ENCODE measurements at regions not wholly inside any gene's neighbourhood (a gene's known extent, or its start where the extent isn't known, plus 50 kb on each side); places are given as distances from the start of the nearest gene placed in this dataset.
"Not testable (repeated sequence)": the region's sequence is repeated elsewhere in the genome, so short reads cannot be mapped to it uniquely, and the experiment has no call there.

GRCh38 chr12:46901464-46902205 is 75.8 kb upstream of the SLC38A4 start:
- Mint-ChIP-seq H3K27me3 (peaks cover 36 to 43% of the 10 kb centered on the region in 2 donors), H3K36me3 (ENCODE audit: insufficient read depth) (no peaks in the 10 kb centered on the region), H3K4me3 (no peak overlapping the region), H3K9me3 (no peaks in the 10 kb centered on the region), H3K27ac (no peak overlapping the region), H3K4me1 (ENCODE audit: low read depth in 2 of 2) (peaks cover 0 to 4% of the 10 kb centered on the region in 2 donors)
- DNase-seq = no peak
- ATAC-seq (replicated peaks) = no peak

- Mint-ChIP-seq H3K4me1 (ENCODE audit: low read depth in 2 of 2) (peaks cover 0 to under 1% of the 10 kb centered on the region in 2 donors), H3K4me3 (no peak overlapping the region), H3K27me3 (peaks cover 36 to 43% of the 10 kb centered on the region in 2 donors), H3K36me3 (ENCODE audit: insufficient read depth) (no peaks in the 10 kb centered on the region), H3K27ac (no peak overlapping the region), H3K9me3 (no peaks in the 10 kb centered on the region)
- ATAC-seq (replicated peaks) = no peak
- no peak for DNase-seq
These were observed 77.3 kb upstream of the SLC38A4 start for GRCh38 chr12:46903058-46903457.

GRCh38 chr12:46904406-46905238 is 78.8 kb upstream of the SLC38A4 start:
- H3K4me1 Mint-ChIP-seq (ENCODE audit: low read depth in 2 of 2) = no peaks in the 10 kb centered on the region
- DNase-seq = no peak
- peaks cover 0 to under 1% of the 10 kb centered on the region in 2 donors for H3K9me3 Mint-ChIP-seq
- H3K27ac Mint-ChIP-seq = no peak overlapping the region
- ATAC-seq (replicated peaks) = no peak
- peaks cover 44 to 47% of the 10 kb centered on the region in 2 donors for H3K27me3 Mint-ChIP-seq
- H3K4me3 Mint-ChIP-seq = no peak overlapping the region
- no peaks in the 10 kb centered on the region for H3K36me3 Mint-ChIP-seq (ENCODE audit: insufficient read depth)

GRCh38 chr12:46905239-46905627 is 79.4 kb upstream of the SLC38A4 start:
- H3K27me3 Mint-ChIP-seq = peaks cover 45 to 47% of the 10 kb centered on the region in 2 donors
- H3K9me3 Mint-ChIP-seq; DNase-seq; ATAC-seq (replicated peaks); H3K4me3 Mint-ChIP-seq; H3K27ac Mint-ChIP-seq; H3K4me1 Mint-ChIP-seq (ENCODE audit: low read depth in 2 of 2); H3K36me3 Mint-ChIP-seq (ENCODE audit: insufficient read depth): not testable (repeated sequence)

- DNase-seq (no peak), ATAC-seq (replicated peaks) (no peak)
- Mint-ChIP-seq H3K4me3 (no peak overlapping the region), H3K4me1 (ENCODE audit: low read depth in 2 of 2) (no peaks in the 10 kb centered on the region), H3K9me3 (peaks cover 3 to 9% of the 10 kb centered on the region in 2 donors), H3K27ac (no peak overlapping the region), H3K27me3 (peaks cover 53 to 62% of the 10 kb centered on the region in 2 donors), H3K36me3 (ENCODE audit: insufficient read depth) (no peaks in the 10 kb centered on the region)
These were observed 82.0 kb upstream of the SLC38A4 start for GRCh38 chr12:46907791-46908190.

GRCh38 chr12:46908236-46908935 is 82.6 kb upstream of the SLC38A4 start:
- Mint-ChIP-seq H3K36me3 (ENCODE audit: insufficient read depth) (no peaks in the 10 kb centered on the region), H3K9me3 (peaks cover 3 to 9% of the 10 kb centered on the region in 2 donors)

GRCh38 chr12:46908936-46909635 is 83.3 kb upstream of the SLC38A4 start:
- peaks cover 44 to 51% of the 10 kb centered on the region in 2 donors for H3K27me3 Mint-ChIP-seq
- ATAC-seq (replicated peaks) (no peak), DNase-seq (no peak)
- H3K4me3 Mint-ChIP-seq = no peak overlapping the region
- peaks cover 3 to 9% of the 10 kb centered on the region in 2 donors for H3K9me3 Mint-ChIP-seq
- no peaks in the 10 kb centered on the region for H3K36me3 Mint-ChIP-seq (ENCODE audit: insufficient read depth)
- H3K4me1 Mint-ChIP-seq (ENCODE audit: low read depth in 2 of 2) = no peaks in the 10 kb centered on the region
- H3K27ac Mint-ChIP-seq = no peak overlapping the region

More at GRCh38 chr12:46908236-46908935, 82.6 kb upstream of the SLC38A4 start:
- H3K27ac Mint-ChIP-seq = no peak overlapping the region
- no peak for DNase-seq
- no peak for ATAC-seq (replicated peaks)
- H3K4me1 Mint-ChIP-seq (ENCODE audit: low read depth in 2 of 2) = no peaks in the 10 kb centered on the region
- no peak overlapping the region for H3K4me3 Mint-ChIP-seq
- H3K27me3 Mint-ChIP-seq = peaks cover 47 to 57% of the 10 kb centered on the region in 2 donors

GRCh38 chr12:46910830-46911229 is 85.0 kb upstream of the SLC38A4 start:
- peaks cover 29 to 36% of the 10 kb centered on the region in 2 donors for H3K27me3 Mint-ChIP-seq
- no peak for ATAC-seq (replicated peaks)
- no peak overlapping the region for H3K27ac Mint-ChIP-seq
- no peaks in the 10 kb centered on the region for H3K4me1 Mint-ChIP-seq (ENCODE audit: low read depth in 2 of 2)
- peaks cover 3 to 9% of the 10 kb centered on the region in 2 donors for H3K9me3 Mint-ChIP-seq
- DNase-seq = no peak
- H3K36me3 Mint-ChIP-seq (ENCODE audit: insufficient read depth) = no peaks in the 10 kb centered on the region
- no peak overlapping the region for H3K4me3 Mint-ChIP-seq

- H3K9me3 Mint-ChIP-seq = peaks cover 3 to 9% of the 10 kb centered on the region in 2 donors
- peaks cover 21 to 40% of the 10 kb centered on the region in 2 donors for H3K27me3 Mint-ChIP-seq
- H3K27ac Mint-ChIP-seq = no peak overlapping the region
- ATAC-seq (replicated peaks) (no peak), DNase-seq (no peak)
- H3K36me3 Mint-ChIP-seq (ENCODE audit: insufficient read depth) = no peaks in the 10 kb centered on the region
- H3K4me1 Mint-ChIP-seq (ENCODE audit: low read depth in 2 of 2) = no peaks in the 10 kb centered on the region
- no peak overlapping the region for H3K4me3 Mint-ChIP-seq
These were observed 88.5 kb upstream of the SLC38A4 start for GRCh38 chr12:46914336-46914735.

GRCh38 chr12:46915082-46915481 is 89.3 kb upstream of the SLC38A4 start:
- Mint-ChIP-seq H3K9me3 (peaks cover 2 to 9% of the 10 kb centered on the region in 2 donors), H3K4me3 (no peak overlapping the region), H3K27me3 (peaks cover 13 to 32% of the 10 kb centered on the region in 2 donors), H3K36me3 (ENCODE audit: insufficient read depth) (no peaks in the 10 kb centered on the region), H3K27ac (no peak overlapping the region), H3K4me1 (ENCODE audit: low read depth in 2 of 2) (no peaks in the 10 kb centered on the region)
- no peak for DNase-seq
- ATAC-seq (replicated peaks) = no peak

- DNase-seq = no peak
- Mint-ChIP-seq H3K4me3 (no peak overlapping the region), H3K36me3 (ENCODE audit: insufficient read depth) (no peaks in the 10 kb centered on the region), H3K9me3 (peaks cover 0 to 4% of the 10 kb centered on the region in 2 donors), H3K4me1 (ENCODE audit: low read depth in 2 of 2) (no peaks in the 10 kb centered on the region), H3K27me3 (peaks cover 7 to 26% of the 10 kb centered on the region in 2 donors), H3K27ac (no peak overlapping the region)
- ATAC-seq (replicated peaks) = no peak
These were observed 90.0 kb upstream of the SLC38A4 start for GRCh38 chr12:46915836-46916235.

- Mint-ChIP-seq H3K27ac (no peak overlapping the region), H3K36me3 (ENCODE audit: insufficient read depth) (no peaks in the 10 kb centered on the region), H3K4me1 (ENCODE audit: low read depth in 2 of 2) (no peaks in the 10 kb centered on the region), H3K4me3 (no peak overlapping the region), H3K27me3 (peaks cover 7 to 17% of the 10 kb centered on the region in 2 donors), H3K9me3 (no peaks in the 10 kb centered on the region)
- ATAC-seq (replicated peaks) (no peak), DNase-seq (no peak)
These were observed 91.1 kb upstream of the SLC38A4 start for GRCh38 chr12:46916796-46917419.
